ENCODE measurements at regions not wholly inside any gene's neighbourhood (a gene's known extent, or its start where the extent isn't known, plus 50 kb on each side); places are given as distances from the start of the nearest gene placed in this dataset.
"Not testable (repeated sequence)": the region's sequence is repeated elsewhere in the genome, so short reads cannot be mapped to it uniquely, and the experiment has no call there.

DNA sequence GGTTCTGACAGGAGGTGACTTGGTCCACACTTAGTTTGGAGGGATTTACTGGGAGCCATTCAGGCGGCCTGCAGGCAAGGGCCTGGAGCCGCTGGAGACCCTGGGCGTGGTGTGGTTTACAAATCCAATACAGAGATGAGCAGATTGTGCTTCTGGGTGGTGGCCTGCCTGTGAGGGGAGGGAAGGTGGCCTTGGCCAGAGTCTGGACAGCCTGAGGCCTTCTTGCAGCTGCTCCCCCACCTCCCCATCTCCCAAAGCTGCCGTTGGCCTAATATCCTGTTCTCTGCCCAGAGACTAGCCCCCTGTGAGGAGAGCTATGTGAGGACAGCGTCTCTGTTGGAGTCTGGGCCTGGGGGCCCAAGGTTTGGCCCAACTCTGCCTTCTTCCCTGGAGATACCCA is 163.9 kb upstream of the MAMLD1 start:
- DNase-seq = no peak
- no peaks in the 10 kb centered on the region for H3K36me3 Mint-ChIP-seq
- no peak overlapping the region for H3K4me3 Mint-ChIP-seq
- H3K27ac Mint-ChIP-seq = no peak overlapping the region
- H3K4me1 Mint-ChIP-seq = peaks cover 7% of the 10 kb centered on the region
- no peaks in the 10 kb centered on the region for H3K9me3 Mint-ChIP-seq
- no peaks in the 10 kb centered on the region for H3K27me3 Mint-ChIP-seq

DNA sequence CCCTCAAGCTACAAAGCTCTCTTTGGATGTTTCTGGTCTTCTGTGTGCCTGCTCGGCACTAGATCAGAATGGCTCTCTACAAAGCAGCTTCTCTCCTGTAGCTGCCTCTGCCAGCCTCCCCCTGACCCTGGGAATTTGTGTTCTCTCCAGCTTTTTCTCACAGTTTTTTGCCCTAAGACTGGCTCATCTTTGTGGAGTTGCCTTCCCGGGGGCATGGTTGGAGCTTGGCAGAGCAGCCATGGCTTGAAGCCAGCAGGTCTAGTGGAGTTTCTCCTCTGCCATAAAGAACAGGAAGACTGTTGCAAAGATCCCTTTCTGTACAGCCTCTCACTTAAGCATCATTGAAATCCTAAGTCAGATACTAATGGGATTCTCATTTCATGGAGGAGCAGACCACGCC is 163.3 kb upstream of the MAMLD1 start:
- H3K4me3 Mint-ChIP-seq = no peak overlapping the region
- H3K27ac Mint-ChIP-seq = no peak overlapping the region
- no peaks in the 10 kb centered on the region for H3K9me3 Mint-ChIP-seq
- no peaks in the 10 kb centered on the region for H3K36me3 Mint-ChIP-seq
- H3K4me1 Mint-ChIP-seq = peaks cover 7% of the 10 kb centered on the region
- no peak for DNase-seq
- no peaks in the 10 kb centered on the region for H3K27me3 Mint-ChIP-seq

DNA sequence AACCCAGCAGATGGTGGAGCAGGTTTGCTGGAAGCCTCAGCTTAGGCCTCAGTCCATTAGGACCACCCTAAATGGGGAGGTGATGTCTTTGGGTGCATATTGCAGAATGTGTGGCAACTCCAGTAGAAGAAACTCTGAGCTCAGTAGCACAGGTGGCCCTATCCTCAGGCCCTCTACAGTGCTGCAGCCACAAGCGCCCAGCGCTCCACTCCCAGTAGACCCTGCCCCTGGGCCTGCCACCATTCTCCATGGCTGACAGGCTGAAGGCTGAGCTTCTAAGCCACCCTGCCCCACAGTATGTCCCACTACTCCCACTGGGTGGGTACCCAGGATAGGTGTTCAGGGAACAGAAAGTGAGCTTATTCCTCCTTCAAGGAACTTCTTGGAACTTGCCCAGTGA is 162.8 kb upstream of the MAMLD1 start:
- DNase-seq = no peak
- Mint-ChIP-seq H3K27me3 (no peaks in the 10 kb centered on the region), H3K36me3 (no peaks in the 10 kb centered on the region), H3K27ac (no peak overlapping the region), H3K4me1 (peaks cover 7% of the 10 kb centered on the region), H3K9me3 (no peaks in the 10 kb centered on the region), H3K4me3 (no peak overlapping the region)

DNA sequence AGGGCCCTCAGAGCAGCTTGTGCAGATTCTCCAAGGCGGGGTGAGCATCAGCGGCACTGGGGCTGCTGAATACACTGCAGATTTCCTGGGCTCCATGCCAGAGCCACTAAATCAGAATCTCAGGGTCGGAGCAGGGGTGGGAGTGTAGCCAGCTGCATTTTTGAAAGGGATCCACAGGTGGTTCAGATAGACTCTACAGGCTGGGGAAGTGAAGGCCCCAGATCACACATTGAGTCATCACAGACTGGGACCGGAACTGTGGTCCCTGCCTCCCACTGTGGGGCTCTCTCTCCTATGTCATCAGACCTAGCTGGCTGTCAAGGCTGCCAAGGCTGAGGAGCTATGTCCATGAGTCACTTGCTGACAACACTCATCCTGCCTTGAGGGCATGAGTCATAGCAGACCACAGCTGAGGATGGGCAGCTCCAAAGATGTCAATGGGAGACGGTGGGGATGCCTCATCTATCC is 162.3 kb upstream of the MAMLD1 start:
- peak; percentile 68 for DNase-seq
- H3K9me3 Mint-ChIP-seq = no peaks in the 10 kb centered on the region
- peaks cover 7% of the 10 kb centered on the region for H3K4me1 Mint-ChIP-seq
- peaks cover 3% of the 10 kb centered on the region for H3K27me3 Mint-ChIP-seq
- H3K4me3 Mint-ChIP-seq = no peak overlapping the region
- no peaks in the 10 kb centered on the region for H3K36me3 Mint-ChIP-seq
- H3K27ac Mint-ChIP-seq = no peak overlapping the region

DNA sequence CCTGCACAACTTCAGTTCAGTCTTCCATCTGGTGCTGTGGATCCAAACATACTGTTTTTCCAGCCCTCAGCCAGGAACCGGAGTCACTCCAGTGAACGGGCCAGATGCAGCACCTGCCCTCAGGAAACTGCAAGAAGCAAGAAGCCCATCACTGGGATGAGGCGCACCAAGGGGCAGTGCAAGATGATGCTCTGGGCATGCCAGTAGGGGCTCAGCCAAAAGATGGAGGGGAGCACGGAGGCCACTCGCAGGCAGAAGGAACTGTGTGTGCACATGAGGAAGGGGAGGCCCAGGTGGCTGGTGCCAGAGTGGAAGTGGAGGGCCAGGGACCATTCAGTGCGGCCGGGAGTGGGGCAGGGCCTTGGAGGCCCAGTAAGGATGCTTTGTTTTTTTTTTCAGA is 161.7 kb upstream of the MAMLD1 start:
- DNase-seq = no peak
- H3K27ac Mint-ChIP-seq = no peak overlapping the region
- H3K36me3 Mint-ChIP-seq = no peaks in the 10 kb centered on the region
- H3K27me3 Mint-ChIP-seq = peaks cover 4% of the 10 kb centered on the region
- H3K4me1 Mint-ChIP-seq = peaks cover 7% of the 10 kb centered on the region
- no peak overlapping the region for H3K4me3 Mint-ChIP-seq
- H3K9me3 Mint-ChIP-seq = no peaks in the 10 kb centered on the region

DNA sequence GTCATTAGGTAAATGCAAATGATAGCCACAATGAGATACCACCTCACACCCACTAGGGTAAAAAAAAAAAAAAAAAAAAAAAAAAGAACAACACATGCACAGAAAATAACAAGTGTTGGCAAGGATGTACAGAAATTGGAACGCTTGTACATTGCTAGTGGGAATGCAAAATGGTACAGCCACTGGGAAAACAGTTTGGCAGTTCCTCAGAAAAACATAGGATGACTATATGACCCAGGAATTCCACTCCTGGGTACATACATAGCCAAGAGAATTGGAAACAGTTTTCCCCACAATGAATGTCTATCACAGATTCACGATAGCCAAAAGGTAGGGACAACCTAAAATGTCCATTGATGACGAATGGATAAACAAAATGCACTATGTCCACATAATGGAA is 161.3 kb upstream of the MAMLD1 start:
- Mint-ChIP-seq H3K36me3 (no peaks in the 10 kb centered on the region), H3K9me3 (no peaks in the 10 kb centered on the region), H3K27ac (no peak overlapping the region), H3K4me3 (no peak overlapping the region), H3K4me1 (peaks cover 7% of the 10 kb centered on the region), H3K27me3 (peaks cover 4% of the 10 kb centered on the region)
- no peak for DNase-seq

DNA sequence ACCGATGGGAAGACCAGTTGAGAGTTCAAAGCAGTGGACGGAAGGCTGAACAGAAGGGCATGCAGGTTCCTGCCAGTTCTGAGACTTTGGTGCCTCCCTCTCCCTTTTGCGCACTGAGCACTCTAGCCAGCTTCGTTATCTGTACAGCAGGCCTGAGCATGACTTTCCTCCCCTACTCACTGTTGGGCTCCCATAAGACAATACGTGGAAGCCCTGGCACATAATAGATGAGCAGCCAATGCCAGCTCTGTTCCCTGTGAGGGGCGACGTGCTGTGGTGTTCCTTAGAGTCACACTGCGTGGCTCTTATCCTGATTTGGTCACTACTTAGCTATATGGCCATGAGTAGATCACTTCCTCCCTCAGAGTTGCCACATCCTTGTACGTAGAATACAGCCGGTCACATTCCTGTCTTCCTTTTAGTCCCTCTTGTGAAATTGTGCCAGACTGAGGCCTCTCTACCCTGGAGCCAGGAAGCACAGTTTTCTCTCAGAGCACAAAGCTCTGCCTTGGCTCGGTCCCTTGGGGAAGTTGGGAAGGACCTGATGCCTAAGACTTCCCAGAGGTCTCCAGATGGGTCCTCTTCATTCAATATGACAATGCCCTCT is 160.4 kb upstream of the MAMLD1 start:
- Mint-ChIP-seq H3K27me3 (peaks cover 4% of the 10 kb centered on the region), H3K4me3 (no peak overlapping the region), H3K4me1 (peaks cover 7% of the 10 kb centered on the region), H3K9me3 (no peaks in the 10 kb centered on the region), H3K27ac (no peak overlapping the region), H3K36me3 (no peaks in the 10 kb centered on the region)
- DNase-seq = no peak

DNA sequence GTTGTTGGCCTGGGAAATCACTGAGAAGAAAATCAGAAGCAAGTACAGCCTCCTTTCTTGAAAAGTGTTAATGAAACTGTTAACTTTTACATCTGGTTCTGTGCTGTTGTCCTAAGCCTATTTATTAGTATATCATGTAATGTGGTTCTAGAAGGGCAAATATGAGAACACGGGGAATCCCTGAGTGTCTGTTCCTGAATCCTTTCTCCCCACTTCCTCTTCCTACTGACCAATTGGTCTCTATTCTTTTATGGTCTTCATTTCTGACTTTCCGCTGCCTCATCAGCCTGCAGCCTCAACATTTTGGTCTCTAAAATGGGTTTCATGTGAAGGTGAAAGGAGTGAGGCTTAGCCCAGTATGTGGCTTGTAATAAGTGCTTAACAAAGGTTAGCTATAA is 159.9 kb upstream of the MAMLD1 start:
- Mint-ChIP-seq H3K4me1 (peaks cover 7% of the 10 kb centered on the region), H3K9me3 (no peaks in the 10 kb centered on the region), H3K36me3 (no peaks in the 10 kb centered on the region), H3K27me3 (peaks cover 4% of the 10 kb centered on the region), H3K27ac (no peak overlapping the region), H3K4me3 (no peak overlapping the region)
- DNase-seq = no peak

DNA sequence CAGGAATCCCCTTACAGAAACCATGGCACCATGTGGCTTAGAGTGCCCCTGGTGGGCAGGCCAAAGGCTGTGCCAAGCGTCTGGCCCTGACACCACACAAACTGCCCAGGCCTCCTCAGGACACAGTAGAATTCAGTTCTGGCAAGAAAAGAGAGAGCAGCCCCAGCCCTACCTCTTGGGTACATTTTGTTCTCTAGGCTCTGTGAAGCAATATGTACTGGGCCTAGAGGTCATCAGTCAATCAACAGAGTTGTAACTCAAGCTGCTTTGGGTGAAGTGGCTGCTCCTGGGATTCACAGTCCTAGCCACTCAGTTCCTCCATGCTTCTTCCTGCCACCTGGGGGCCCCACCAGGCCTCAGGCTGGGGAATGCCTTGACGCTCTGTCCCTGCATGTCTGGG is 158.1 kb upstream of the MAMLD1 start:
- no peaks in the 10 kb centered on the region for H3K36me3 Mint-ChIP-seq
- no peak overlapping the region for H3K4me3 Mint-ChIP-seq
- H3K27ac Mint-ChIP-seq = no peak overlapping the region
- no peak for DNase-seq
- peaks cover 7% of the 10 kb centered on the region for H3K4me1 Mint-ChIP-seq
- H3K27me3 Mint-ChIP-seq = peaks cover 4% of the 10 kb centered on the region
- no peaks in the 10 kb centered on the region for H3K9me3 Mint-ChIP-seq

DNA sequence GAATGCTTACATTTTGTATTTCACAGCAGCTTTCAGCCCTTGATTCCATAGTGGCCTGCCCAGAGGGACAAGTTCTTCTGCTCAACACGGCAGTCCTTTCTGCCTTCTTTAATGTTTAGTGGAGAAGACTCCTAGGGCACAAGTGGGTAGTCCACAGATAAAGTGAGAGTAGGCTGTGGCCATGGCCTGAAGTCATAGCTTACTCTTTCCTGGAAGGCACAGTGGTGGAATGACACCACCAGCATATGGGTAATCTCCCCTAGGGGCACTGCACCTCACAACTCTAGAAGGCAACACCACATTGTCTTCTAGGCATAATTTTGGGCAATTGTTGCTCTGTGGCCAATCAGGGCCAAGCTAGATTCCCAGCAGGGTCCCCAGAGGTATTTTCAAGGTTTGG is 155.4 kb upstream of the MAMLD1 start:
- H3K4me1 Mint-ChIP-seq = no peaks in the 10 kb centered on the region
- H3K27ac Mint-ChIP-seq = no peak overlapping the region
- H3K9me3 Mint-ChIP-seq = no peaks in the 10 kb centered on the region
- peaks cover 4% of the 10 kb centered on the region for H3K27me3 Mint-ChIP-seq
- H3K36me3 Mint-ChIP-seq = no peaks in the 10 kb centered on the region
- no peak for DNase-seq
- no peak overlapping the region for H3K4me3 Mint-ChIP-seq

DNA sequence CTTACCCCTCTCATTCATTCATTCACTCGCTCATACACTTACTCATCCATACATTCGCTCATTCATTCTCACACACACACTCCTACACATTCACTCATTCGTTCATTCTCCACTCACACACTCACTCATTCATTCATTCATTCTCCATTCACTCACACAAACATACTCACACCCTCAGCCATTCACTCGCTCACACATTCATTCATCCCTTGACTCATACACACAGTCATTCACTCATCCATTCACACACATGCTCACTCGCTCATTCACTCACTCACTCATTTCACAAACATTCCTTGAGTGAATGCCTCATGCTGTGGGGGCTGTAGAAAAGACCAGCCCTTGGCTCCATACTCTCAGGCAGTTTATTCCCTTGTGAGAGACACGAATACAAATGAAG is 151.1 kb upstream of the MAMLD1 start:
- H3K4me1 Mint-ChIP-seq = no peaks in the 10 kb centered on the region
- no peak for DNase-seq
- H3K9me3 Mint-ChIP-seq = no peaks in the 10 kb centered on the region
- H3K27ac Mint-ChIP-seq = no peak overlapping the region
- H3K4me3 Mint-ChIP-seq = no peak overlapping the region
- H3K27me3 Mint-ChIP-seq = no peaks in the 10 kb centered on the region
- no peaks in the 10 kb centered on the region for H3K36me3 Mint-ChIP-seq

DNA sequence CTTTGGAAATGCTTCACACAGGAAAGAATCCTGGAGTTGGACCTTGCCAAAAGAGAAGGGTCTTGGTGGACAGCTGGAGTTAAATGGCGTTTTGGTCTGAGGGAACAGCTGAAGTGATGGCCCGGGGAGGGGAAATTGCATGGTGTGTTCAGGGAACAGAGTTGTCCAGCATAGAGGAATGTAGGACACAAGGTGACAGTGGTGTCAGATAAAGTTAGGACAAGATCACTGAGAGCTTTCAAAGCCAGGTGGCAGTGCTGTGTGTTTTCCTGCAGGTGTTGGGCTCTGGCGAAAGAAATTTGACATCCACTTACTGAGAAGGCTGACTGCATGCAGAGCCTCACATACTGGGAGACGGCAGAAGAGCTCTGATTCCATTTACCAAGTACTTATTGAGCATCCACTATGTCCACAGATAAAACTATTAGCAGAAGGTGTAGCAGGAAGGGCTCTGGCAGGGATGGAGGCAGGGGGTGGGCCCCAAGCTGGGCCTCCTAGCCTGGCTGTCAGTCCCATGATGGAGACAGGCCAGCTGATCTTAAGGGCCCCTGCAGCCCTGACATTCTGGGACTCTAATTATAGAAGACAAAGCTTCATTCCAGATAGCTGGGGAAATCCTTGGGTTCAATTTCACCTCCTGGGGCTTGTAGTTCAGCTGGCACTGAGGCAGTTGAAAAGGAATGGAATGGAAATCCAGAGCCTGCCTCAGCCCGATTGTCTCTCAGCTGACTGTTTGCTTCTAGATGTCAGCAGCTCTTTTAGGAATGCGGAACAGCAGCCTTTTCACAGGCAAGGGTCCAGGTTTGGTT is 150.2 kb upstream of the MAMLD1 start:
- Mint-ChIP-seq H3K27me3 (no peaks in the 10 kb centered on the region), H3K4me1 (no peaks in the 10 kb centered on the region), H3K9me3 (no peaks in the 10 kb centered on the region), H3K27ac (no peak overlapping the region), H3K36me3 (no peaks in the 10 kb centered on the region), H3K4me3 (no peak overlapping the region)
- no peak for DNase-seq

DNA sequence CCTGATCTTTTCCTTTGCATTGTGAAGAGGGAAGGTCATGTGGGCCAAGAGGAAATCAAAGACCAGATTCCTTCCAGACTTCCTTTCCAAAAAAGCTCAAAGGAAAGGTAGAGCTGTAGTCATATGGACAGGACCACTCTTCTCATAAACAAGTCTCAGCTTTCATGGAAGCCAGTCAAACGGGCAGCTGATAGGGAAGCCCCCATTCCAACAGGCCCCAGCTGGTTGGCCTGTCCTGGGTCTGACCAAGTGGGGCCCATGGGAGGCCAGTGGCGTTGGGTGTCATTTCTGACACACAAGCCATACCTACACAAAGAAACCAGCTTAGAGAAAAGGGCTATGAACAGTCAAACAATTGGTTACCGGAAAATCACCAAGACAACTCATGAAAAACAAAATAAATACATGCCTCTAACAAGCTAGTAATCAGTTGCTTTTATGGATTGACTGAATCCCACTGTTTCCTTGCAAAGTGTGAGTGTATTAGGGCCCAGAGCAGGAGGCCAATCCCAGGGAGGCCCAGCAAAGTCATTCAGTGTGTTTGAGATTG is 149.6 kb upstream of the MAMLD1 start:
- Mint-ChIP-seq H3K4me3 (no peak overlapping the region), H3K27ac (no peak overlapping the region), H3K27me3 (no peaks in the 10 kb centered on the region), H3K36me3 (no peaks in the 10 kb centered on the region), H3K9me3 (no peaks in the 10 kb centered on the region), H3K4me1 (no peaks in the 10 kb centered on the region)
- no peak for DNase-seq

DNA sequence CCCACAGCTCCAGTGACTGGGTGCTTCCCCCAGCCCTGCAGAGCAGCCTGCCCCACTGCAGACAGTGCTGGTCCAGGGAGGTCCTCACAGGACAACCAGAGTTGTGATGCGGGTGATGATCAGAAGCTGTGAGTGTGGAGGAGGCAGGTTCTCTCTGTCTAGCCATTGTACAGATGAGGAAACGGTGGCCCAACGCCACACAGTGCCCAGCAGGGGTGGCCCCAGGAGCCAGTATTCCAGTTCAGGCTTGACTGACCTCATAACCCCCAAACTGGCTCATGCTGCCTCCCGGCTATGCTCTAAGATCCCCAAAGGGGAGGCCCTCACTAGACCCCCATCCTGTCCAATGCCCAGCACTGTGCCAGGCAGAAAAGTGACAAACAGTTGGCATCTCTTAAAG is 147.1 kb upstream of the MAMLD1 start:
- not testable (repeated sequence) for H3K36me3 Mint-ChIP-seq, H3K4me1 Mint-ChIP-seq, H3K27ac Mint-ChIP-seq, H3K9me3 Mint-ChIP-seq, H3K4me3 Mint-ChIP-seq, H3K27me3 Mint-ChIP-seq, DNase-seq

DNA sequence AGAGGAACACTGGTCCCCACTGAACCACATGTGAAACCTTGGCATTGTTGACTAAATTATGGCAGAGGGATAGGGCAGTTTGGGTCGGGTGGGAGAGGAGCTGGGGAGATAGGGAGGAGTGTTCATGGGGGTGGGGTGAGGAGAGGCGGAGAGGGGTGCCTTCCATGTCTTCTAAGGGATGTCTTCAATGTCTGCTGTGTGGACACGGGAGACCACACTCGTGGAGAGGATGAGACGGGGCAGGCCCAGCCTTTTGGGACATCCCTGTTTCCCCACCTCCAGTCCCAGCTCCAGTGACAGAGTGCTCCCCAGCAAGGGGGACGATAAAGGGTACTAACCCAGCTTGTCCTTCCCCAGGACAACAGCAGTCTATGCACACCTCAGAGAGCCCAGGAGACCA is 146.4 kb upstream of the MAMLD1 start:
- no peaks in the 10 kb centered on the region for H3K4me1 Mint-ChIP-seq
- H3K27me3 Mint-ChIP-seq = no peaks in the 10 kb centered on the region
- DNase-seq = no peak
- H3K36me3 Mint-ChIP-seq = no peaks in the 10 kb centered on the region
- no peak overlapping the region for H3K4me3 Mint-ChIP-seq
- no peaks in the 10 kb centered on the region for H3K9me3 Mint-ChIP-seq
- no peak overlapping the region for H3K27ac Mint-ChIP-seq

DNA sequence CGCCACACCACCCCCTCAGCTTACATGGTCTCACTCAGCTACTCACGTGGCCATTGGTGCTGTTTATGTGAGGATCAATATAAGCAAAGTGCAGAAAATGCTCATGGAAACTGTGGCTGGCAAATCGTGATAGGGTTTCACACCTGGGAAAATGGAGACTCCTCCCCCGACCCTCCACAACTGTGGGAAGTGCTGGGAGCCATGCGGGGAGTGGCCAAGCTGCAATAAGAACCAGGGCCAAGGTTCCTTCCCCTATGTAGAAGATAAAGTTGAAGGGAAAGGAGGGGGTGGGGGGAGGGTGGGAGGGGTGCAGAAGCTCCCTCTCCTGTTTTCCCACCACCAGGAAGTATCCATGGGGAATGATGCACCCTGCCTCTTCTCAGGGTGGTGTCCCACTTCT is 145.5 kb upstream of the MAMLD1 start:
- H3K4me3 Mint-ChIP-seq = no peak overlapping the region
- H3K27ac Mint-ChIP-seq = no peak overlapping the region
- no peaks in the 10 kb centered on the region for H3K27me3 Mint-ChIP-seq
- no peaks in the 10 kb centered on the region for H3K4me1 Mint-ChIP-seq
- no peaks in the 10 kb centered on the region for H3K9me3 Mint-ChIP-seq
- DNase-seq = no peak
- no peaks in the 10 kb centered on the region for H3K36me3 Mint-ChIP-seq

Measured in activated naive CD8-positive, alpha-beta T cell treated with anti-CD3 and anti-CD28 coated beads for 36 hours (primary cell).